ENCODE measurements at regions not wholly inside any gene's neighbourhood (a gene's known extent, or its start where the extent isn't known, plus 50 kb on each side); places are given as distances from the start of the nearest gene placed in this dataset.

DNA sequence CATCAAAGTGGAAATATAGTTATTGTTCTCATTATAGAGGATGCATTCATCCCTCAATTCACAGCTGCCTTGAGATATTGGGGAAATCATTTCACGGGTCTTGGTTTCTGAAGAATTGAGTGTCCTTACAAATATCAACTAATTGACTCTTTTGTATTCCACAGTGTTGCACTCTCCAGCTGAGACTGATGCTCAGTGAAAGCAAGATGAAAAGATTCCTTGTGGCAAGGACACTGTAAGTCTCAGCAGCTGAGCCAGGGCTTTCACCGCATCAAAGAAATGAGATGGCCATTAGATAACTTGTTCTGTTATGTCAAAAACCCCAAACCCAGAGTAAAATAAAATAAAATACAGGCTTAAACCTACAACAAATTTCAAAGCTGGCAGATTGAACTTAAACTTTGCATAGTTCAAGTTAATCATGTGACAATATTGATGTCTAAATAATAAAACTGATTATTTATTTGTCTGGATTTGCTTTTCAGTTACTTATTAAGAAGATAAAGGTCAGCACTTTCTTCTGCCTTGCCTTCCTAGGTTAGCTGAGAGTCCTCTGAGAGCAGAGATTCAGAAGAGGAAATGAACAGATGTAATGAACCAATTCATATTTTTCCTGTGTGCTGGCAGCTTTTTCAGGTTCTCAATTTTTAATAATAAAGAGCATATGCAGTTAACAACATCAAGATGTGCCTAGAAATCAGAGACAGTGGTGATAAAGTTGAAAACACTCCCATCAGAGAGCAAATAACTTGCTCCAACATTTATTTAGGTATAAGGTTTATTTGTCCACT is 82.4 kb upstream of the SMLR1 start:
- TF ChIP-seq, protein P1, sequence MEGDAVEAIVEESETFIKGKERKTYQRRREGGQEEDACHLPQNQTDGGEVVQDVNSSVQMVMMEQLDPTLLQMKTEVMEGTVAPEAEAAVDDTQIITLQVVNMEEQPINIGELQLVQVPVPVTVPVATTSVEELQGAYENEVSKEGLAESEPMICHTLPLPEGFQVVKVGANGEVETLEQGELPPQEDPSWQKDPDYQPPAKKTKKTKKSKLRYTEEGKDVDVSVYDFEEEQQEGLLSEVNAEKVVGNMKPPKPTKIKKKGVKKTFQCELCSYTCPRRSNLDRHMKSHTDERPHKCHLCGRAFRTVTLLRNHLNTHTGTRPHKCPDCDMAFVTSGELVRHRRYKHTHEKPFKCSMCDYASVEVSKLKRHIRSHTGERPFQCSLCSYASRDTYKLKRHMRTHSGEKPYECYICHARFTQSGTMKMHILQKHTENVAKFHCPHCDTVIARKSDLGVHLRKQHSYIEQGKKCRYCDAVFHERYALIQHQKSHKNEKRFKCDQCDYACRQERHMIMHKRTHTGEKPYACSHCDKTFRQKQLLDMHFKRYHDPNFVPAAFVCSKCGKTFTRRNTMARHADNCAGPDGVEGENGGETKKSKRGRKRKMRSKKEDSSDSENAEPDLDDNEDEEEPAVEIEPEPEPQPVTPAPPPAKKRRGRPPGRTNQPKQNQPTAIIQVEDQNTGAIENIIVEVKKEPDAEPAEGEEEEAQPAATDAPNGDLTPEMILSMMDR (IDR thresholded peaks at IDR 0.05), result no peak
- TF ChIP-seq EZH2 (IDR thresholded peaks at IDR 0.05) (no peak), EZH2phosphoT487 (IDR thresholded peaks at IDR 0.05) (no peak)
